ENCODE measurements at regions not wholly inside any gene's neighbourhood (a gene's known extent, or its start where the extent isn't known, plus 50 kb on each side); places are given as distances from the start of the nearest gene placed in this dataset.

GRCh38 chr14:87261621-87262020, 731.4 kb downstream of the GALC start:
- TF ChIP-seq CTCF (conservative IDR thresholded peaks at IDR 0.05; ENCODE audit: low read depth in 2 of 2), result no peak
- TF ChIP-seq EZH2phosphoT487 (IDR thresholded peaks at IDR 0.05; ENCODE audit: unreplicated experiment), result no peak
- TF ChIP-seq REST (IDR thresholded peaks at IDR 0.05; ENCODE audit: unreplicated experiment), result no peak
- no peak for TF ChIP-seq NANOG (IDR thresholded peaks at IDR 0.05; ENCODE audit: borderline replicate concordance)
- no peak for TF ChIP-seq EZH2 (IDR thresholded peaks at IDR 0.05; ENCODE audit: low read depth, unreplicated experiment)
- TF ChIP-seq POLR2AphosphoS5 (IDR thresholded peaks at IDR 0.05; ENCODE audit: low read depth), result no peak
- no peak for TF ChIP-seq ZNF114 (CRISPR knock-in tag; IDR thresholded peaks at IDR 0.05)

Data from GM23338 (cell line).